Caco-2 (cell line): ENCODE measurements at regions not wholly inside any gene's neighbourhood (a gene's known extent, or its start where the extent isn't known, plus 50 kb on each side); places are given as distances from the start of the nearest gene placed in this dataset.

ENCODE experiments used
- BruUV-seq: library from RNA; stranded (reverse); fragments of 400-500 nt; replicated peaks from 2 replicates; lab custom pipeline; 2021; lab: Mats Ljungman, UMichigan
- CTCF ChIA-PET: fragments of 300-600 bp; sonication (Branson Sonifier 250); formaldehyde crosslinking; loops from one replicate; lab custom pipeline; 2022; ENCODE audit warnings: antibody characterized with exemption; lab: Charles Lee
- POLR2A ChIA-PET: fragments of 300-600 bp; sonication (Branson Sonifier 250); formaldehyde crosslinking; loops from one replicate; lab custom pipeline; 2022; ENCODE audit warnings: antibody characterized with exemption; lab: Charles Lee
- DNase-seq, 2 experiments: peaks; one replicate each; pipeline versions ENCODE4 v3.0.0 to v3.0.0-alpha.2; 2020 to 2022
- H3K27me3 ChIP-seq: replicated peaks from 2 replicates; pipeline ENCODE4 v1.6.0; 2011; ENCODE audit warnings: low read length; ENCODE audit not compliant: control insufficient read depth, insufficient read depth
- H3K36me3 ChIP-seq: 2 replicates; pipeline ENCODE4 v1.5.1; 2011; ENCODE audit warnings: low read length; ENCODE audit not compliant: control insufficient read depth, insufficient read depth
- H3K4me1 ChIP-seq: fragments of 250-450 bp; sonication (Bioruptor Pico); 2 replicates; pipeline ENCODE4 v1.5.1; 2020; ENCODE audit warnings: mild to moderate bottlenecking
- H3K4me3 ChIP-seq: 2 replicates; pipeline ENCODE4 v1.5.1; 2011; ENCODE audit warnings: low read depth, mild to moderate bottlenecking, control low read depth, low read length
- H3K9me3 ChIP-seq: fragments of 250-450 bp; sonication (Bioruptor Pico); 2 replicates; pipeline ENCODE4 v1.5.1; 2020; ENCODE audit warnings: mild to moderate bottlenecking, moderate library complexity
- H3K27ac Mint-ChIP-seq: one replicate; pipeline ENCODE4 v1.8.0; 2022; ENCODE audit warnings: mixed read lengths; ENCODE audit not compliant: unreplicated experiment
- H3K27me3 Mint-ChIP-seq: one replicate; pipeline ENCODE4 v1.8.0; 2022; ENCODE audit warnings: mixed read lengths; ENCODE audit not compliant: insufficient read depth, unreplicated experiment
- H3K36me3 Mint-ChIP-seq: one replicate; pipeline ENCODE4 v1.8.0; 2022; ENCODE audit warnings: mild to moderate bottlenecking, mixed read lengths; ENCODE audit not compliant: insufficient read depth, unreplicated experiment
- H3K4me1 Mint-ChIP-seq: one replicate; pipeline ENCODE4 v1.8.0; 2022; ENCODE audit warnings: low read depth, mixed read lengths; ENCODE audit not compliant: unreplicated experiment
- H3K4me3 Mint-ChIP-seq: one replicate; pipeline ENCODE4 v1.8.0; 2022; ENCODE audit warnings: mild to moderate bottlenecking, moderate library complexity, mixed read lengths; ENCODE audit not compliant: unreplicated experiment
- H3K9me3 Mint-ChIP-seq: one replicate; pipeline ENCODE4 v1.8.0; 2022; ENCODE audit warnings: mixed read lengths; ENCODE audit not compliant: unreplicated experiment
- CTCF ChIP-seq, 2 experiments: fragments of 200-600 bp in 1 of 2; IDR thresholded peaks; 1 replicate in 1 of 2; 2 replicates in 1 of 2; pipeline versions ENCODE4 v1.5.1 to v1.8.0; 2011 to 2022; ENCODE audit warnings: antibody characterized with exemption in 1 of 2, control low read depth in 1 of 2, inconsistent platforms in 1 of 2, low read depth in 1 of 2, low read length in 1 of 2, mild to moderate bottlenecking in 1 of 2, moderate library complexity in 1 of 2; ENCODE audit not compliant: insufficient read depth in 1 of 2, severe bottlenecking in 1 of 2, unreplicated experiment in 1 of 2
- intact Hi-C: fragments of 100-400 bp; cut with micrococcal nuclease; formaldehyde crosslinking; loops from one replicate; pipeline ENCODE4 v1.10.0; 2022; ENCODE audit not compliant: unreplicated experiment

DNA sequence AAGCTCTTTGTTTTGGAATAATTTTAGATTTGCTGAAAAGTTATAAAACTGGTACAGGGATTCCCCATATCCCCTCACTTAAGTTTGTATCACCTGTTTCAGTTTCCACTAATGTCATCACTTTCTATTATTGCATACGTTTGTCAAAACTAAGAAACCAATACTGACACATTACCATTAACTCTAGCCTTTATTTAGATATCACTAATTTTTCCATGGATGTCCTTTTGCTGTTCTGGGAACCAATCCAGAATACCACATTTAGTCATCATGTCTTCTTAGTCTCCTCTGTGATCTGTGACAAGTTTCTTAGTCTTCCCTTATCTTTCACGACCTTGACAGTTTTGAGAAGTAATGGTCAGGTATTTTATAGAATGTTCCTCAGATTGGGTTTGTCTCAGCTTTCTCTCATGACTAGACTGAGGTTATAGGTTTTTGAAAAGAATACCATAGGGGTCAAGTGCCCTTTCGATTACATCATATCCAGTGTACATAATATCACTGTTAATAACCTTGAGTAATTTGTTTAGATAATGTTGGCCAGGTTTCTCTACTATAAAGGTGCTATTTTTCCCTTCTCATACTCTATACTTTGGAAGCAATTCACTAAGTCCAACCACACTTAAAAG lies 51.9 kb upstream of the NMUR2 start:
- Histone ChIP-seq H3K9me3 (no peaks in the 10 kb centered on the region; the same call in 1 of the 2 replicates), H3K4me1 (no peaks in the 10 kb centered on the region), H3K36me3 (no peaks in the 10 kb centered on the region), H3K27me3 (no peaks in the 10 kb centered on the region), H3K4me3 (no peak overlapping the region)
- H3K27me3 Mint-ChIP-seq: peaks cover 6% of the 10 kb centered on the region
- intact Hi-C loops: no loop called here
- H3K4me3 Mint-ChIP-seq: no peak overlapping the region
- CTCF ChIA-PET: no interaction called here
- DNase-seq: no peak
- H3K9me3 Mint-ChIP-seq: no peaks in the 10 kb centered on the region
- no peaks in the 10 kb centered on the region for H3K36me3 Mint-ChIP-seq
- no TSS peak for BruUV-seq
- H3K4me1 Mint-ChIP-seq: no peaks in the 10 kb centered on the region
- no peak overlapping the region for H3K27ac Mint-ChIP-seq
- TF ChIP-seq CTCF (IDR thresholded peaks at IDR 0.05; ENCODE audit: insufficient read depth in 1 of 2, low read depth in 1 of 2, low read length in 1 of 2, severe bottlenecking in 1 of 2, unreplicated experiment in 1 of 2): no peak
- POLR2A ChIA-PET: no interaction called here

DNA sequence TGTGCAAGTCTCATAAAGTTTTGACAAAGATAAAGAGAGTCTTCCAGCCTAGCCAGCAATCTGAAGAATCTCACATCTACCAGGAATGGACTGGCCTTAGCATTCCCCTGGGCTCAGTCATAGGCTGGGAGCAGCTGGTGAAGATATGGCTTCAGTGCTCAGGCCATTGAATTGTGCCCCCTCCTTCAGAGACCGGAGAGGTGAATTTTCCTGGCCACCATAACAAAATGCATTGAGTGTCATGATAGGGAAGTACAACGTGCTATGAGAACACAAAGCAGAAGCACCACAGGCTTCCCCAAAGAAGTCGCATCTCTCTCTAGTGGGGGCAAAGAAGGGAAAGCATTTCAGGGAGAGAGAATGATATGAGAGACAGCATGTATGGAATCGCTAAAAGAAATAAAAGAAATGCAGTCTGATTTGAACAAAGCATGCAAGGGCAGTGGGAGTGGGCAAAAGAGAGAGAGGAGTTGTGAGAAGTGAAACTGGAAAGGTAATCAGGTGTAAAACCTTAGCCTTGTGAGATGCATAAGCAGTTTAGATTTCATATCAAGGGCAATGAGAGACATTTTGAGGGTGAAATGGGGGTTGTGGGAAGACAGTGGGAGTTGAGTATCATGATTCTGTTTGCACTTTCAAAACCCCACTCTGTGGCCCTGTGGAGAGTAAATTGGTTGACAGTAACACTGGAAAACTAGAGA lies 57.1 kb upstream of the NMUR2 start:
- DNase-seq: no peak
- no peaks in the 10 kb centered on the region for H3K36me3 Mint-ChIP-seq
- no peak overlapping the region for H3K27ac Mint-ChIP-seq
- Histone ChIP-seq H3K27me3 (no peaks in the 10 kb centered on the region), H3K9me3 (no peaks in the 10 kb centered on the region), H3K36me3 (no peaks in the 10 kb centered on the region), H3K4me3 (no peak overlapping the region), H3K4me1 (no peaks in the 10 kb centered on the region)
- H3K27me3 Mint-ChIP-seq: peaks cover 6% of the 10 kb centered on the region
- no peaks in the 10 kb centered on the region for H3K4me1 Mint-ChIP-seq
- H3K9me3 Mint-ChIP-seq: no peaks in the 10 kb centered on the region
- no peak for TF ChIP-seq CTCF (IDR thresholded peaks at IDR 0.05; ENCODE audit: insufficient read depth in 1 of 2, low read depth in 1 of 2, low read length in 1 of 2, severe bottlenecking in 1 of 2, unreplicated experiment in 1 of 2)
- BruUV-seq: no TSS peak
- POLR2A ChIA-PET: no interaction called here
- no peak overlapping the region for H3K4me3 Mint-ChIP-seq
- intact Hi-C loops: no loop called here
- CTCF ChIA-PET: no interaction called here

DNA sequence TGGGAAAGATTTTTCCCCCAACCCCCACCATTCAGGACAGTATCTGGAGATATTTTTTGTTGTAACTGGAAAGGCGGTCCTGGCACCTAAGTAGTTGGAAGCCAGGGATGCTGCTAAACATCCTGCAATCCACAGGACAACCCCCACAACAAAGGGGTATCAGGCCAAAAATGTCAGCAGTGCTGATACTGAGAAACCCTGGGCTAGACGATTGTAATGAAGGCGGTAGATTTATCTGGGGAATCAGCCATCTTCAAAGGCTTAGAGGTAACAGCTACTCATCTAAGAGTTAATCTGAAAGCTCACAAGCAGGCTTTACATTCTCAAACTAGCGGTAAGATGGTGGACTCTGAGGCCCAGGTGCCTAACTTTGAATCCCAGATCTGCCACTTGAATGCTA lies 59.0 kb upstream of the NMUR2 start:
- Mint-ChIP-seq H3K27me3 (no peaks in the 10 kb centered on the region), H3K4me3 (no peak overlapping the region), H3K27ac (no peak overlapping the region), H3K36me3 (no peaks in the 10 kb centered on the region), H3K9me3 (no peaks in the 10 kb centered on the region), H3K4me1 (no peaks in the 10 kb centered on the region)
- no peaks in the 10 kb centered on the region for H3K36me3 ChIP-seq
- no peak overlapping the region for H3K4me3 ChIP-seq
- no peak for TF ChIP-seq CTCF (IDR thresholded peaks at IDR 0.05; ENCODE audit: insufficient read depth in 1 of 2, low read depth in 1 of 2, low read length in 1 of 2, severe bottlenecking in 1 of 2, unreplicated experiment in 1 of 2)
- H3K27me3 ChIP-seq: no peaks in the 10 kb centered on the region
- intact Hi-C loops: no loop called here
- CTCF ChIA-PET: interaction anchor here (0.7 kb wide), 1 partner anchor 41 kb away, joined by 3 read pairs; no protein-coding TSS in a partner anchor
- no TSS peak for BruUV-seq
- H3K4me1 ChIP-seq: no peaks in the 10 kb centered on the region
- DNase-seq: no peak
- no peaks in the 10 kb centered on the region for H3K9me3 ChIP-seq
- POLR2A ChIA-PET: no interaction called here
